ENCODE measurements at regions not wholly inside any gene's neighbourhood (a gene's known extent, or its start where the extent isn't known, plus 50 kb on each side); places are given as distances from the start of the nearest gene placed in this dataset.

DNA sequence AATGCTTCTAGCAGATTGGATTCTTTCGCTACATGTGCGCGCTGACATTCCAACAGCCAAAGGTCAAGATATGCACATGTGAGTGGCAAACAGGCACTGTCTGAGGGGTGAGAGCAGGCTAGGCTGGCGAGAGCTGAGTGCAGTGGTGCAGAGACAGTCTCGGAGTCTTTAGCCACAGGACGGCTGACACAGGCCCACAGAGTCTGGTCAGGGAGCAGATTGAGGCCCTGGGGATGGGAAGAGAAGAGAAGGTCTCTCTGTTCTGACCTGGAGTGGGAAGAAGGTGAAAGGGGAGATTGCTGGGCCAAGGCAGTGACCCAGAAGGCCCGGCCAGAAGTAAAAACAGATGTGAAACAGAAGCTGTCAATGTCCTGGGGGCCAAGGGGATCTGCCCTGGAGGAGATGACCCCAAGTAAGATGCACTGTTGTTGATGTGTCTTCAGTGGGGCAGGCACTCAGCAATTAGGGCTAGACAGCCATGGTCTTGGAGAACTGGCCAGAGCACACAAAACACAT lies 197.8 kb downstream of the ETS1 start:
- no peaks in the 10 kb centered on the region for H3K9me3 ChIP-seq
- CTCF ChIA-PET, result no interaction called here
- no peak for FAIRE-seq
- H3K27ac ChIP-seq, result no peak overlapping the region
- no peak for ATAC-seq
- no peaks in the 10 kb centered on the region for H3K4me1 ChIP-seq
- TF ChIP-seq MYC (IDR thresholded peaks at IDR 0.05; ENCODE audit: borderline replicate concordance, low read length) (no peak), RAD21 (conservative IDR thresholded peaks at IDR 0.05 in 1 of 2, IDR thresholded peaks at IDR 0.05 in 1 of 2) (no peak), RNF2 (IDR thresholded peaks at IDR 0.05; ENCODE audit: borderline replicate concordance, low read depth) (no peak), CEBPB (IDR thresholded peaks at IDR 0.05) (no peak), ESRRA (IDR thresholded peaks at IDR 0.05; ENCODE audit: borderline replicate concordance, low read length) (no peak), KDM1A (IDR thresholded peaks at IDR 0.05; ENCODE audit: low read depth) (no peak), EHMT2 (IDR thresholded peaks at IDR 0.05; ENCODE audit: low read depth) (no peak), JUN (IDR thresholded peaks at IDR 0.05) (no peak), MAX (IDR thresholded peaks at IDR 0.05) (no peak), HEYL (CRISPR knock-in tag; IDR thresholded peaks at IDR 0.05) (no peak), E2F6 (IDR thresholded peaks at IDR 0.05; ENCODE audit: borderline replicate concordance, low read depth) (no peak), CTCF (IDR thresholded peaks at IDR 0.05) (no peak), ZC3H11A (IDR thresholded peaks at IDR 0.05) (no peak), HOXB13 (CRISPR knock-in tag; IDR thresholded peaks at IDR 0.05; ENCODE audit: low read depth) (no peak)
- TF ChIP-seq, protein P1, sequence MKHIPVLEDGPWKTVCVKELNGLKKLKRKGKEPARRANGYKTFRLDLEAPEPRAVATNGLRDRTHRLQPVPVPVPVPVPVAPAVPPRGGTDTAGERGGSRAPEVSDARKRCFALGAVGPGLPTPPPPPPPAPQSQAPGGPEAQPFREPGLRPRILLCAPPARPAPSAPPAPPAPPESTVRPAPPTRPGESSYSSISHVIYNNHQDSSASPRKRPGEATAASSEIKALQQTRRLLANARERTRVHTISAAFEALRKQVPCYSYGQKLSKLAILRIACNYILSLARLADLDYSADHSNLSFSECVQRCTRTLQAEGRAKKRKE (CRISPR knock-in tag; IDR thresholded peaks at IDR 0.05; ENCODE audit: low read depth), result no peak
- TF ChIP-seq, protein P2, sequence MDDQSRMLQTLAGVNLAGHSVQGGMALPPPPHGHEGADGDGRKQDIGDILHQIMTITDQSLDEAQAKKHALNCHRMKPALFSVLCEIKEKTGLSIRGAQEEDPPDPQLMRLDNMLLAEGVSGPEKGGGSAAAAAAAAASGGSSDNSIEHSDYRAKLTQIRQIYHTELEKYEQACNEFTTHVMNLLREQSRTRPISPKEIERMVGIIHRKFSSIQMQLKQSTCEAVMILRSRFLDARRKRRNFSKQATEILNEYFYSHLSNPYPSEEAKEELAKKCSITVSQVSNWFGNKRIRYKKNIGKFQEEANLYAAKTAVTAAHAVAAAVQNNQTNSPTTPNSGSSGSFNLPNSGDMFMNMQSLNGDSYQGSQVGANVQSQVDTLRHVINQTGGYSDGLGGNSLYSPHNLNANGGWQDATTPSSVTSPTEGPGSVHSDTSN (IDR thresholded peaks at IDR 0.05), result no peak
- TF ChIP-seq, protein P3, sequence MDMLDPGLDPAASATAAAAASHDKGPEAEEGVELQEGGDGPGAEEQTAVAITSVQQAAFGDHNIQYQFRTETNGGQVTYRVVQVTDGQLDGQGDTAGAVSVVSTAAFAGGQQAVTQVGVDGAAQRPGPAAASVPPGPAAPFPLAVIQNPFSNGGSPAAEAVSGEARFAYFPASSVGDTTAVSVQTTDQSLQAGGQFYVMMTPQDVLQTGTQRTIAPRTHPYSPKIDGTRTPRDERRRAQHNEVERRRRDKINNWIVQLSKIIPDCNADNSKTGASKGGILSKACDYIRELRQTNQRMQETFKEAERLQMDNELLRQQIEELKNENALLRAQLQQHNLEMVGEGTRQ (IDR thresholded peaks at IDR 0.05), result no peak
- no peak for DNase-seq (ENCODE audit: low read depth in 1 of 2, low spot score in 1 of 2)
- no peak overlapping the region for H3K4me3 ChIP-seq
- 77% methylated on average over 7 of the region's 7 CpGs for WGBS (ENCODE audit: missing lambda C conversion rate)
- H3K4me2 ChIP-seq, result no peak overlapping the region
- POLR2A ChIA-PET, result no interaction called here

GRCh38 chr11:128388206-128388815 lies 199.0 kb downstream of the ETS1 start:
- no peak for DNase-seq (ENCODE audit: low read depth in 1 of 2, low spot score in 1 of 2)
- no peak for FAIRE-seq
- CTCF ChIA-PET, result interaction anchor here (0.5 to 0.7 kb wide), 2 partner anchors 517 to 1035 kb away, joined by 3 read pairs; no protein-coding TSS in a partner anchor
- ATAC-seq, result no peak
- no peak overlapping the region for H3K27ac ChIP-seq
- TF ChIP-seq MAX (IDR thresholded peaks at IDR 0.05), result no peak
- POLR2A ChIA-PET, result no interaction called here
- 68% methylated on average over 5 of the region's 5 CpGs for WGBS (ENCODE audit: missing lambda C conversion rate)
- no peak overlapping the region for H3K4me2 ChIP-seq
- H3K4me1 ChIP-seq, result no peaks in the 10 kb centered on the region
- no peaks in the 10 kb centered on the region for H3K9me3 ChIP-seq
- H3K4me3 ChIP-seq, result no peak overlapping the region
